ENCODE measurements at regions not wholly inside any gene's neighbourhood (a gene's known extent, or its start where the extent isn't known, plus 50 kb on each side); places are given as distances from the start of the nearest gene placed in this dataset.
"Not testable (repeated sequence)": the region's sequence is repeated elsewhere in the genome, so short reads cannot be mapped to it uniquely, and the experiment has no call there.

DNA sequence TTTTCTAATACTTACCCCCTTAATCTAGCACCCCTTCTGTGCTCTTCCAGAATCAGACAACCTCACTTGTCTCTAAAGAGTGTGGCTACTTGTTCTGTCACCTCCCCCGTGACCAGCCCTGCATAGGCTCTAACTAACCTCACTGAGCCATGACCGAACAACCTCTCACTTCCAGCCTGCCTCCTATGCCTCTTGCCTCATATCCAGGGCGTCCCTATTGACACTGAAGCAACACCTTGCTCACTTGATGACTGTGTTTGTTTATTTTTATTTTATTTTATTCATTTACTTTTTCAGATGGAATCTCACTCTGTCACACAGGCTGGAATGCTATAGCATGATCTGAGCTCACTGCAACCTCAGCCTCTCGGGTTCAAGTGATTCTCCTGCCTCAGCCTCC lies 235.1 kb upstream of the B3GALT2 start:
- in situ Hi-C loops (cut with HindIII; ENCODE audit: low sequenced_read_pairs), result no loop called here

DNA sequence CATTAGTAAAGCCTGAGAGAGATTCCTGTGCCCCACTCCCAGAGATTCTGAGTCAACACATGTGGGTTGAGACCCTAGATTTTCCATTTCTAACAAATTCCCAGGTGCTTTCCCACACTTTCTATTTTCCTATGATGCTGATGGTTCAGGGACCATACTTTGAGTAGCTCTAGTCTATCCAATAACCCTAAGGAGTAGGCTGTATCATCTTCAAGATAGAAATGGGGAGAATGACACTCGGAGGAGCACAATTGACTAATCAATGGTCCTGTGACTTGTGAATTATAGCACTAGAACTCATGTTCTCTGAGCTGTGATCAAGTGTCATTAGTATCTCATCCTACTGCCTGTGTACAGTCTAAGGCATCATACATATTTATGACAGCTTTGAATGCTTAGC lies 232.9 kb upstream of the B3GALT2 start:
- in situ Hi-C loops (cut with HindIII; ENCODE audit: low sequenced_read_pairs), result no loop called here

DNA sequence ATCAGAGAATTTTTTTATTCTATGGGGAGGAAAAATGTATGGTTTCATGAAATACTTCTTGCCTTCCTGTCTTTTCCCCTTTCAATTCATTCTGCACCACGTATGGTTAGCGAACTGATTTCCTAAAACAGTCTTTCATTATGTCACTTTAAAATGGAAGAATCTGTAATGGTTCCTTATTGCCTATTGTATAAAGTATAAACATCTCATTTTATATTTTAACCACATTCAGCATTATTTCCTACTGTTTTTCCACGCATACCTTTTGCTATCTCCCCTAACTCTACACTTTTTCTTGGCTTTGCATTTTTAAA lies 232.3 kb upstream of the B3GALT2 start:
- in situ Hi-C loops (cut with HindIII; ENCODE audit: low sequenced_read_pairs), result no loop called here

DNA sequence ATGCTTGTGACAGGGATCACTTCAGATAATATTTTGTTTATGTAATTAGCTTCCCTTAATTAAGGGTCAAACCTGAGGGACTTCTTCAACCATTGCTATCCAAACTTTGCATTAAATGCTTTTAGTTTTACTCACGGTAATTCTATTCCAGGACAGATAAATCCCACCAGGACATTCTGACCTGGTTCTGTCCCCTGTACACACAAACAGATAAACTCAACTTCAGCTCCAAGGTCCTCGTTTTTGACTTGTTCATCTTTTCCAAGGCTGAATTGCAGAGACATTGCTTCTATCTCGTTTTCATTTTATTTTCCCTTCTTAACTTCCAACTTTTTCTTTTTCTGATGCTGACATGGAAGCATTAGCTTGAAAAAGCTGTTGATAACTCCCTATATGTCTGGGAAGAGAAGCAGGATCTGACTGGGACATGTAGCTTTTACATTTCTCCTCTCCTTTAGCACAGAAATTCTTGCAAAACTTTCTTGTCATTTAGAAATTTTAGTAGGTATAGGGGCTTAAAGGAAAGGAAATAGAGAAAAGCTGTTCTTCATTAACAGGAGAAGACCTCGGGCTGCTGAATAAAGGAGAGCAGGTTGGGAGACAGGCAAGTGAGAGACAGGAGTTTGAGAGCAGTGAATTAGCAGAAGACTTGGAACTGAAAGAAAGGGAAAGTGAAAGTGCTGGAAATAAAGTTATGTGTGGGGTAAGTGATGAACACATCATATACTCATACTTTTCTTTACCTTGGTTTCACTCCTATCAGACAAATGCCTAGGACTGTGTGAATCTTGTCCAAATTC lies 231.7 kb upstream of the B3GALT2 start:
- in situ Hi-C loops (cut with HindIII; ENCODE audit: low sequenced_read_pairs), result no loop called here

DNA sequence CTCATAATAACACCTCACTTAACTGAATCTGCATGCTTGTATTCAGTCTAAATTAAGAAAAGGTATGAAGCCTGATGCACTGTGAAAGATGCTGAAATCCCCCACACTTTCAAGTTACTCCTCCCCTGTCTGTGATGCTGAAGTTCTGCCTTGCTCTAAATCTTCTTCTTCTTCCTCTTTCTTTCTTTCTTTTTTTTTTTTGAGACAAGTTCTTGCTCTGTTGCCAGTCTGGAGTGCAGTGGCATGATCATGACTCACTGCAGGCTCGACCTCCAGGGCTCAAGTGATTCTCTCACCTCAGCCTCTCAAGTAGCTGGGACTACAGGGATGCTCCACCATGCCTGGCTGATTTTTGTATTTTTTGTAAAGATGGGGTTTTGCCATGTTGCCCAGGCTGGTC lies 231.0 kb upstream of the B3GALT2 start:
- in situ Hi-C loops (cut with HindIII; ENCODE audit: low sequenced_read_pairs), result no loop called here

DNA sequence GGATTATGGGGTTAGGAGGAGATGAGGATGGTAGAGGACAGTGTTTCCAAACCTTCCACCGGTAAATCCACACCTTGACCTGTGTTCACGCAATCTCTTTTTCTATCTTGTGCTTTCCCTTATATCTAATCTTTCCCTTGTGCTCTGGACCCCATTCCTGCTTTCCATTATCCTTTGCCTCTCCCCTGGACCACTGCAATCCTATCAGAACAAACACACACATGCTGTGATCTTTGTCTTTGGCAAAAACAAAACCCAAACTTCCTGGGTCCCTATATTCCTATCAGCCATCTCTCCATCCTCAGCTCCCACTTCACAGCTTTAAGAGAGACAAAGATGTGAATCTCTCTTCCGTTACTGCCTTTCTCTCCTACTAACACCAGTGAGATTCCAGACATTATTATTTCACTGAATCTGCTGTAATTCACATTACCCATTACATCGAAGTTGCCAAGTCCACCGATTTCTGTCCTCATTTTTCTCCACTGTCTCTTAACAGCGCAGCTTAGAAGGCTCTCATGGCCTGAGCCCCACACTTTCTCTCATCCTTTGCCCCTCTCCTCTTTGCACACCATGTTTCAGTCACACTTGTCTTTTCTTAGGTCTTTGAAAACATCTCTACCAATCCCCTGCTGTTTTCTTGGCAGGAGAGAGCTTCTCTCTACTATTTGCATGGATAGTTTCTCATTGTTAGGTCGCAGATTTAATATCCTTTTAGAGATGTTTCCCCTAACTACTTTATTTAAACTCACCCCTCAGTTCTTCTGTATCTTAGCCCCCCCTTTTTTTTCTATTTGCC lies 230.0 kb upstream of the B3GALT2 start:
- in situ Hi-C loops (cut with HindIII; ENCODE audit: low sequenced_read_pairs), result no loop called here

DNA sequence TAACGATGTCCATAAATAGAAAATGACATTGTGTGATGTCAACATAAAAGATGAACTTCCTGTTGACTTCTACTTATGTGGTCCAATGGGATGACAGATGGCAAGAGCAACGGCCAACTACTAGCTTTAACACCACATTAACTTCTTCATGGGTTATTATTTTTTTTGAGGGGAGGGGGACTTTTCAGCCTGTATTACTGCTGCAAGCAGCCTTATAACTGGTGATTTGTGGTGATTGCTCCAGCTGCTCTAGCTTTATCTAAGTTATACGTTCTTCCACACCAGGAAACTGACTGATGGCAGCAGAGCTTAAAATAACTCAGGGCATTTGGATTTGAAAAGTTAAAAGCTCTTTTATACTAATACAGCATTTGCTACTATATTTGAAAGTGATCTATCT lies 228.8 kb upstream of the B3GALT2 start:
- in situ Hi-C loops (cut with HindIII; ENCODE audit: low sequenced_read_pairs), result no loop called here

DNA sequence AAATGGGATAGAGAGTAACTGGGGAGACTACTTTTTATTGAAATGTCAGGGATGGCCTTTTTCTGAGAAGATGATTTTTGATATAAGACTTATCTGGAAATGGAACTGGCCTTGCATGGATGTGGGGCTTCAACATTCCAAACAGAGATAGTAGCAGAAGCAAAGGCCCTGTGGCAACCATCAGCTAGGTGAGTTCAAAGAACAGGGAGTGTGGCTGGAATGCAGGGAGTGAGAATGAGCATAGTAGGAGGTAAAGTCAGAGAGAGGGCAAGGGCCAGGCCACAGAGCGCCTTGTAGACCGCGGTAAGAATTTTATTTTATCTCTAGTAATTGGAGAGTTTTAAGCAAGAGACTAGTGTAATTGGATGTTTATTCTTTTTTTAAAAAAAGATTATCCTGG lies 227.0 kb upstream of the B3GALT2 start:
- in situ Hi-C loops (cut with HindIII; ENCODE audit: low sequenced_read_pairs), result no loop called here

DNA sequence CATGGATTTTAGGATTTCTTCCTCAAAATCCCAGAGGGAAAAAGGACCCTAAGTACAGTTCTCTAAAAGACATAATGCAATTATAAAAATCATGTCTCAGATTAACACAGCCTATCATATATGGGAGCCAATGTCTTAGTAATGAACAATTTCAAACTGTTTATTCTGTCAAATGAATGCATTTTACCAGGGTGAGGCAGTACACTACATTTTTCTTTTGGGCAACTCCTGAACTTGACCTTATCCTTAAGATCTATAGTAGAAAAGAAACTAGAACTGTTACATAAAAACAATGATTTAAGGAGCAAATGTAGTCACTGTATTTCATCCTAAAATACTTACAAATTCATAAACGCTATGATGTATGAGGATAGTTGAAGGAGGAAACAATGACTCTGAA lies 226.3 kb upstream of the B3GALT2 start:
- in situ Hi-C loops (cut with HindIII; ENCODE audit: low sequenced_read_pairs), result no loop called here

DNA sequence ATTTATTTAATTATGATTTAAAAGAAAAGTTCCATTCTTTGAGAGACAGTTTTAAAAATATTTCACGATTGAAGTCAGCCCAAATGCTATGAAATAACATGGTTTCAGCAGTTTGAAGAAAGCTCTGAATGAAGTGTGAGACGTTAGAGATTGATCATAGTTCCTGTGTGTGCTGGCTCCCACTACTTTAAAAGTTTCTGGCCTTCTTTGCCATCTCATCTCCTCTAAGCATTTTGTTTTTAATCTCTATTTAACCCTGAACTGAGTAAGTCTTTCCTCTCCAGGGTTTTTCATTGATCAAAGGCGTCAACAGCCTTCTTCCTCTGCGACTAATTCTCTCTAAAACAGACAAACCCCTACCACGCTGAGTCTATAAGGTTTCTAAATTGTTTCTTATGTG lies 225.3 kb upstream of the B3GALT2 start:
- in situ Hi-C loops (cut with HindIII; ENCODE audit: low sequenced_read_pairs), result no loop called here

DNA sequence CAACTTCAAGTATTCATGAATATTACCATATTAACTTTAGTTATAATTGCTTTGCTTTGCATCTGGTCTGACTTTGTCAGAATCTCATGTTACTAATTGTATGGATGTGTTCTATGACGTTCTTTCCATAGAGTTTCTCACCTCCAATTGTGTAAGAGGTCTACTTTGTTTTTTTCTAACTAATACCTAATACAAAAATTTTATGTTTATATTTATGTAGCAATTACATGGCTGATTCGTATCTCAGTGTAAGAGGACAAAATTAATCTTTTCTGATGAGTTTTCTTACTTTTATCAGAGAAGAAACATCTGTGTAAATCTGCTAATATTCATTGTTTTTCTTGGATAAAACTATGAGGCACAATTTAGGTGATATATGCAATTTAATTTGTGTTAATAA lies 224.8 kb upstream of the B3GALT2 start:
- in situ Hi-C loops (cut with HindIII; ENCODE audit: low sequenced_read_pairs), result no loop called here

DNA sequence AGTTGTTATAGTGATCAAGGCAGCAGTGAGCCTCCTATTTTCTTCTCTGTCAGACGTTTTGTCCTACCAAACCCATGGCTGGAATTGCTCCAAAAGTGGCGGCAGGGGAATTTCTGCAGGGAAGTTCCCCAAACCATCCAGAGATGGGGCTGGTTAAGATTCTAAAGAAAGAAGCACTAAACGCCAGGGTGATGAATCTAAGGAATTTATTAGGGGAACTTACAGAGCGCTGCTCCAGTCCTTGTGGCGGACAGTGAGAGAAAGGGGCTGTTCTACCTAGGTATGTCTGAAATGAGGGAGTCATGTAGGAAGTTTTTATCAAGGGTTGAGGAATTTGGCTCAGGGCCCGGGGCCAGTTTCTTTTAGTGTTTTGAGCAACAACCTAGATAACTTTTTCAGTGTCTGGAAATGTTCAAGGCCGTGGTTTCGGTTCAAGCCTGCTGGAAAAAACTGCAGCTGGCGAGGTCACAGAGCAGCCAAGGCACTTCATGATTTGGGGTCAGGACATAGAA lies 222.4 kb upstream of the B3GALT2 start:
- in situ Hi-C loops (cut with HindIII; ENCODE audit: low sequenced_read_pairs), result no loop called here

DNA sequence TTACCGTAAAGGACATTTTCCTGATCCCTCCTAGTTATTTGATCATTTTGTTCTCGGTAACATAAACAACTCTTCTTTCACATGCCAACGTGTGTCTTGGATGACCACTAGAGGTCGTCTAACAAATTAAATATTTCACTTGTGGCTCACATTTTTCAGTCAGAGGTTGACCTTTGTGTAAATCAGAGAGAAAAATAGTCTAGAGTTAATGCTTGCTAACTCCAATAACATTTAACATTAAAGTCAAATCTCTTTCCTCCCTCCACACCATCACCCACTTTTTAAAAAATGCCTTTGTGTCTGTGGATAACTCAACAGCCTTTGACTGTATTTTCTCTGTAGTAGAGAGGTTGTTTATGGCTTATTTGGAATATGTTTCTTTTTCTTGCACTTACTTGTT lies 220.5 kb upstream of the B3GALT2 start:
- in situ Hi-C loops (cut with HindIII; ENCODE audit: low sequenced_read_pairs), result no loop called here

DNA sequence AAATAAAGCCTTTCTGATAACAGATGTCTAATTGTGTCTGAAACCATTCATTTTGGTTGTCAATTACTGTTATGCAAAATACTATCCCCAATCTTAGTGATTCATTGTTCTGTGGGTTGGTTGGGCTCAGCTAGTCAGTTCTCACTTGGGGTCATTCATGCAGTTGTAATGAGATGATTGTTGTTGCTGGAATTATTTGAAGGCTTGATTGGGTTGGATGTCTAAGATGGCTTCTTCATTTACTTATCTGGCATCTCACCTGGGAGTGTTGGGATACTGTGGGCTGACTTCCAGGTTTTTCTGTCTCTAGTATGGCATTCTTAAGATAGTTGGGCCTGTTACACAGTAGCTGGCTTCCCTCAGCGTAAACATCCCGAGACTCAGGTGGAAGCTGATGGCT lies 217.8 kb upstream of the B3GALT2 start:
- in situ Hi-C loops (cut with HindIII; ENCODE audit: low sequenced_read_pairs), result no loop called here

DNA sequence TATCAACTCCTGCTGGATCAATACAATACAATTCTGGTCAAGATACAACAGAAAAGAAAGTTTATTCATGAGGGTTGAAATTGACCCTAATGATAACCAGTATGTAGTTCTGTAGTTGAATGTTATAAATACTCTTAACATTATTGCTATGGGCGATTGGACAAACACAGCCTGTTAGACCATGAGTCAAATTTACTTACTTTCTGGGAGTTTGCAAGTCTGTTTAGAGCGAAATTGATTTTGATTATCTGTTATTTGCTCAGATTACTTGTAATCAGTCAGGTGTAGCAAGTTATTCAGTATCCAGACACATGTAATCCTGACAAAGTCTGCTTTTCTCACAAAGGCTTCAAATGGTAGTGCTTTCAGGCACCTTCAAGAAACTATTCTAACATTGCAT lies 216.6 kb upstream of the B3GALT2 start:
- in situ Hi-C loops (cut with HindIII; ENCODE audit: low sequenced_read_pairs), result no loop called here

DNA sequence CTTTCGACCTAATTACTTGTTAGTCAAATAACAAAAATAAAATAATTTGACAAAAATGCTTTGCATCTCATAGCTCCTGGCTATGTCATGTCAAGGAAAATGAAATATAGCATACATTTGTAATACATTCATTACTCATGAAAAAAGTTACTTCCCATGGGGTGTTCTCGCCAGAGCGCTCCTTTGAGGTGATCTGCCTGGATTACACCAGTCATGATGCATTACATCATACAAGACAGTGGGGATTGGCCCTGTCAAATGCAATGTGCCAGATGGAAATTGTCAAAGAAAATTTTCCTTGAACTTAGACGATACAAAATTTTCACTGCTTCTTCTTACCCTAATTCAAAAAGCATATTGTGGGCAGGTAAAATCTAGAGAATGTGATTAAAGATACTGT lies 215.6 kb upstream of the B3GALT2 start:
- in situ Hi-C loops (cut with HindIII; ENCODE audit: low sequenced_read_pairs), result no loop called here

DNA sequence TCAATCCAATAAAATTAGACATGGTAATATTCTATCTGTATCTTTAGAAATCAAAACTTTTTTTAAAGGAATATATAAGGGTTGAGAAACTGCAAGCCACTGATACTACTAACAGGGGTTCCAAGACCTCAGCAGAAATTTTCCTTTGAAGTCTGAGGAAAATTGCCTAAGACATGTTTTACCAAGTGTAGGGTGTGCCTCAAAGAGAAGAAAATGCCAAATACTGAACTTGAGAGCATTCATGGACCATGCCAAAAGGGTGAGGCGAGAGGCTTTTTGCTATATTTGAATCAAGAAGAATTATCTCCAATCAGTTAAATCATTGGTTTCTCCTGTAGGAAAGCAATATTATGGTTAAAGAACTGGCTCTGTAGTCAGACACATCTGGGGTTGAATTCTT lies 207.9 kb upstream of the B3GALT2 start:
- in situ Hi-C loops (cut with HindIII; ENCODE audit: low sequenced_read_pairs), result no loop called here

DNA sequence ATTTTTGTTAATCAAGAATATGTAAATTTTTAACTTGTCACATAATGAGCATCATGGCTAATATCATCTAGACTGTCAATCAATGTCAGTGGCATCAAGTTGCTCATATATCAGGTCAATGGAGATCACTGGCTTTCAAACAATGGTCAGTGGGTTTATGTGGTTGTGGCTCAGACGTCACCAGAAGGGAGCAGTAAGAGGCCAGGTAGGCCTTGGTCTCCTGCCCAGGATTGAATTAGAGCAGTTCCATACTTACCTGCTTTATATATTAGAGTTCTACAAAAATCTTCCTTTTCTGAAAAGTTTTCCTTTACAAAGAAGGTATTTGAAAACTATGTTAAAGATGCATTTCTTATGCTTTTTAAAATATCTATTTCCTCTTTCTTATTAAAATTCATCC lies 206.3 kb upstream of the B3GALT2 start:
- in situ Hi-C loops (cut with HindIII; ENCODE audit: low sequenced_read_pairs), result no loop called here

DNA sequence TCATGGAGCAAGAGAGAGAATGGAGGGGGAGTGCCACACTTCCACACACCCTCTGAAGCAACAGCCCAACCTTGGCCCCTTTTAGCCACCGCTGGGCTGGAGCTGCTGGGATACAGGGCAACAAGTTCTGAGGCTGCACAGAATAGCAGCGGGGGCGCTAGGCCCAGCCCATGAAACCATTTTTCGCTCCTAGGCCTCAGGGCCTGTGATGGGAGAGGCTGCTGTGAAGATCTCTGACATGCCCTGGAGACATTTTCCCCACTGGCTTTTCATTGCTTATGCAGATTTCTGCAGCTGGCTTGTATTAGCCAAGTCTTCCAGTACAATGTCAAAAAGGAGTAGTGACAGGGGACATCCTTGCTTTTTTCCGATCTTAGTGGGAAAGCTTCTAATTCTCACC lies 202.3 kb upstream of the B3GALT2 start:
- in situ Hi-C loops (cut with HindIII; ENCODE audit: low sequenced_read_pairs), result no loop called here

DNA sequence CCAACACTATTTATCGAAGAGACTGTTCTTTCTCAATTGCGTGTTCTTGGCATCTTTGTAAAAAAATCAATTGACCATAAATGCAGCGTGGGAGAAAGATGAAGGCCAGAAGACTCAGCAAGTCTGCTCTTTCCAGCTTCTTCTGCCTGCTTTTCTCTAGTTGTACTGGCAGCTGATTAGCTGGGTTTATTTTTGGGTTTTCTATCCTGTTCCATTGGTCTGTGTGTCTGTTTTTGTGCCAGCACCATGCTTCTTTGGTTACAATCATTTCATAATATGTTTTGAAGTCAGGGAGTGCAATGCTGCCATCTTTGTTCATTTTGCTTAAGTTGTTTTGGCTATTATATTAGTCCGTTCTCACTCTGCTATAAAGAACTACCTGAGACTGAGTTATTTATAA lies 201.8 kb upstream of the B3GALT2 start:
- in situ Hi-C loops (cut with HindIII; ENCODE audit: low sequenced_read_pairs), result no loop called here

DNA sequence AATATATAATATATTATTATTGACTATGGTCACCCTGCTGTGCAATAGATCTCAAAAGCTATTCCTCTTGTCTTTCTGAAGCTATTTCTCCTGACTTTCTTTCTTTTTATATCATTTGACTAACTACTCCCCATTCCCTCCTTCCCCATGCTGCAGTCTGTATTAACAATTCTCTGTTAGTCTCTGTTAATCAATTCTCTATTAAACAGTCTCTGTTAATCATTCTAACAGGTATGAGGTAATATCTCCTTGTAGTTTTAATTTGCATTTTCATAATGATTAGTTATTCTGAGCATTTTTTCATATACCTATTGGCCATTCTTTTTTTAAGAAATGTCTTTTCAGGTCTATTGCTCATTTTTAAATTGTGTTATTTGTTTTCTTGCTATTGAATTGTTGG lies 201.0 kb upstream of the B3GALT2 start:
- in situ Hi-C loops (cut with HindIII; ENCODE audit: low sequenced_read_pairs), result no loop called here

DNA sequence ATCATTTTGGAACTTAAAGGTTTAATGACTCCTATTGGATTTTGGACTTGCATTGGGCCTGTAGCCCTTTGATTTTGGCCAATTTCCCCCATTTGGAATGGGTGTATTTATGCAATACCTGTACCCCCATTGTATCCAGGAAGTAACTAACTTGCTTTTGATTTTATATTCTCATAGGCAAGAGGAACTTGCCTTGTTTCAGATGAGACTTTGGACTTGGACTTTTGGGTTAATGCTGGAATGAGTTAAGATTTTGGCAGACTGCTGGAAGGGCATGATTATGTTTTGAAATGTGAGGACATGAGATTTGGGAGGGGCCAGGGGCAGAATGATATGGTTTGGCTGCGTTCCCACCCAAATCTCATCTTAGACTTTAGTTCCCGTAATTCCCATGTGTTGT lies 192.0 kb upstream of the B3GALT2 start:
- in situ Hi-C loops (cut with HindIII; ENCODE audit: low sequenced_read_pairs), result not testable (repeated sequence)

All from endothelial cell of hepatic sinusoid (primary cell).